ENCODE measurements at regions not wholly inside any gene's neighbourhood (a gene's known extent, or its start where the extent isn't known, plus 50 kb on each side); places are given as distances from the start of the nearest gene placed in this dataset.

DNA sequence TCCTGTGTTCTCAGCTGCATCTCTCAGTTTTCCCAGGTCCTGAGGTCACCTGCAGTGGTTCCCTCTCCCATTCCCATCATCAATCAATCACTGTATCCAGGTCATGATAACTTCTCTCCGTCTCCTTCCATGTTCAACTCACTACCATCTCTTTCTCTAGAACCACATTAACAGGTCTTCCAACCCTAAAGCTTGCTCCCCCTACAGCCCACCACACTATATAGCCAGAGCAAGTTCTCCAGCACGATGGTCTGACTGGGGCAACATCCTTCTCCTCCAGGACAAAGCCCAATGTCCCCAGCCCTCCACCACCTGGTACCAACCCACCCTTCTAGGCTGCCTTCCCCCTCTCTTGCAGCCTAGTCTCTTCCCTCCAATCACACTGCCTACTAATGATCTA, 241.6 kb downstream of the CDK5RAP2 start:
- TF ChIP-seq, protein P1, sequence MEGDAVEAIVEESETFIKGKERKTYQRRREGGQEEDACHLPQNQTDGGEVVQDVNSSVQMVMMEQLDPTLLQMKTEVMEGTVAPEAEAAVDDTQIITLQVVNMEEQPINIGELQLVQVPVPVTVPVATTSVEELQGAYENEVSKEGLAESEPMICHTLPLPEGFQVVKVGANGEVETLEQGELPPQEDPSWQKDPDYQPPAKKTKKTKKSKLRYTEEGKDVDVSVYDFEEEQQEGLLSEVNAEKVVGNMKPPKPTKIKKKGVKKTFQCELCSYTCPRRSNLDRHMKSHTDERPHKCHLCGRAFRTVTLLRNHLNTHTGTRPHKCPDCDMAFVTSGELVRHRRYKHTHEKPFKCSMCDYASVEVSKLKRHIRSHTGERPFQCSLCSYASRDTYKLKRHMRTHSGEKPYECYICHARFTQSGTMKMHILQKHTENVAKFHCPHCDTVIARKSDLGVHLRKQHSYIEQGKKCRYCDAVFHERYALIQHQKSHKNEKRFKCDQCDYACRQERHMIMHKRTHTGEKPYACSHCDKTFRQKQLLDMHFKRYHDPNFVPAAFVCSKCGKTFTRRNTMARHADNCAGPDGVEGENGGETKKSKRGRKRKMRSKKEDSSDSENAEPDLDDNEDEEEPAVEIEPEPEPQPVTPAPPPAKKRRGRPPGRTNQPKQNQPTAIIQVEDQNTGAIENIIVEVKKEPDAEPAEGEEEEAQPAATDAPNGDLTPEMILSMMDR (IDR thresholded peaks at IDR 0.05; ENCODE audit: unreplicated experiment), result no peak
- intact Hi-C loops (cut with micrococcal nuclease), result loop anchor here (10.0 kb wide), 1 partner anchor 76 kb away; no protein-coding TSS in a partner anchor
- no TSS peak for BruUV-seq (replicated peaks)
- no peaks in the 10 kb centered on the region for H3K9me3 Mint-ChIP-seq (ENCODE audit: unreplicated experiment)
- H3K4me3 Mint-ChIP-seq (ENCODE audit: unreplicated experiment), result no peak overlapping the region
- no peak for DNase-seq (ENCODE audit: unreplicated experiment)
- ChIA-PET CTCF (interaction anchor here (0.7 kb wide), 1 partner anchor 370 kb away, joined by 3 read pairs; no protein-coding TSS in a partner anchor), POLR2A (no interaction called here)
- no peaks in the 10 kb centered on the region for H3K27me3 Mint-ChIP-seq (ENCODE audit: insufficient read depth, unreplicated experiment)
- H3K4me1 Mint-ChIP-seq (ENCODE audit: insufficient read depth, unreplicated experiment), result peaks cover 7% of the 10 kb centered on the region
- no peaks in the 10 kb centered on the region for H3K36me3 Mint-ChIP-seq (ENCODE audit: insufficient read depth, unreplicated experiment)
- H3K27ac Mint-ChIP-seq (ENCODE audit: low read depth, unreplicated experiment), result no peak overlapping the region

DNA sequence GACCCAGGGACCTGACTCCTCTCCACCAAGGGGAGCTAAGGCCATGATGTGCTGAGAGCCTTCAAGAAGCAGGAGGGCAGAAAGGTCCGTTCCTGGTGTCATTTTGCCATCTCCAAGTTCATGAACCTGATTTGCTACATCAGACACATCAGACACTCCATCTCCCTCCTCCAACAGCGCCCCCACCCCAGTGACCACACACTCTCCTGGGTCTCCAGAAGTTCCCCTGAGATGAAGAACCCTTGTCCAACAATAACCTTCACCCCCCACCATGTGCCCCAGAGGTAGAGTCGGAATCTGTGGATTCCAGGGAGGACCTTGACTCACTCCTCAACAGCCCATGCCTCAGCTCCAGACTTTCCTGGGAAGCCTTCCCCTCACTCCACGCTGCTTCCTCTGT, 242.8 kb downstream of the CDK5RAP2 start:
- no peak for DNase-seq (ENCODE audit: unreplicated experiment)
- TF ChIP-seq, protein P1 (IDR thresholded peaks at IDR 0.05; ENCODE audit: unreplicated experiment), result no peak
- no TSS peak for BruUV-seq (replicated peaks)
- Mint-ChIP-seq H3K9me3 (ENCODE audit: unreplicated experiment) (no peaks in the 10 kb centered on the region), H3K27me3 (ENCODE audit: insufficient read depth, unreplicated experiment) (no peaks in the 10 kb centered on the region), H3K4me3 (ENCODE audit: unreplicated experiment) (no peak overlapping the region), H3K36me3 (ENCODE audit: insufficient read depth, unreplicated experiment) (no peaks in the 10 kb centered on the region), H3K4me1 (ENCODE audit: insufficient read depth, unreplicated experiment) (peaks cover 7% of the 10 kb centered on the region), H3K27ac (ENCODE audit: low read depth, unreplicated experiment) (no peak overlapping the region)
- intact Hi-C loops (cut with micrococcal nuclease), result loop anchor here (10.0 kb wide), 1 partner anchor 78 kb away; no protein-coding TSS in a partner anchor
- ChIA-PET CTCF (interaction anchor here (0.6 to 1.2 kb wide), 2 partner anchors 15 to 179 kb away, joined by 3 read pairs; no protein-coding TSS in a partner anchor), POLR2A (no interaction called here)

DNA sequence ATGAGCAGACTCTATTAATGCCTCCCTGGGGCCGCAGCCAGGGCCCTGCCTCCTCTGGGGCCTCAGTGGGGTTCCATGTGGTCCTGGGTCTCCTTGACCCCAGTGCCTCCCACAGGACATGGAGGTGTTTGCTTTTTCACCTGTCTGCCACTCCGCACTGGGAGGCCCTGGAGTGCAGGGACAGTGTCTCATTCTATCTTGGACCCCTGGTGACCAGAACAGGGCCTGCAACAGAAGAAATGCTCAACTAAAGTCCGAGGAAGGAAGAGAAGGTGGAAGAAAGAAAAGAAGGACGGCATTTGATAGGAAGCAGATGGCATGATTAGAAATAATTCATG, 243.2 kb downstream of the CDK5RAP2 start:
- ChIA-PET POLR2A (no interaction called here), CTCF (interaction anchor here (1.2 kb wide), 1 partner anchor 15 kb away, joined by 3 read pairs; no protein-coding TSS in a partner anchor)
- no peaks in the 10 kb centered on the region for H3K27me3 Mint-ChIP-seq (ENCODE audit: insufficient read depth, unreplicated experiment)
- no peak overlapping the region for H3K4me3 Mint-ChIP-seq (ENCODE audit: unreplicated experiment)
- no peak overlapping the region for H3K27ac Mint-ChIP-seq (ENCODE audit: low read depth, unreplicated experiment)
- no peaks in the 10 kb centered on the region for H3K36me3 Mint-ChIP-seq (ENCODE audit: insufficient read depth, unreplicated experiment)
- no peaks in the 10 kb centered on the region for H3K9me3 Mint-ChIP-seq (ENCODE audit: unreplicated experiment)
- intact Hi-C loops (cut with micrococcal nuclease), result loop anchor here (10.0 kb wide), 1 partner anchor 78 kb away; no protein-coding TSS in a partner anchor
- BruUV-seq (replicated peaks), result no TSS peak
- TF ChIP-seq, protein P1 (IDR thresholded peaks at IDR 0.05; ENCODE audit: unreplicated experiment), result no peak
- DNase-seq (ENCODE audit: unreplicated experiment), result no peak
- H3K4me1 Mint-ChIP-seq (ENCODE audit: insufficient read depth, unreplicated experiment), result peaks cover 7% of the 10 kb centered on the region

DNA sequence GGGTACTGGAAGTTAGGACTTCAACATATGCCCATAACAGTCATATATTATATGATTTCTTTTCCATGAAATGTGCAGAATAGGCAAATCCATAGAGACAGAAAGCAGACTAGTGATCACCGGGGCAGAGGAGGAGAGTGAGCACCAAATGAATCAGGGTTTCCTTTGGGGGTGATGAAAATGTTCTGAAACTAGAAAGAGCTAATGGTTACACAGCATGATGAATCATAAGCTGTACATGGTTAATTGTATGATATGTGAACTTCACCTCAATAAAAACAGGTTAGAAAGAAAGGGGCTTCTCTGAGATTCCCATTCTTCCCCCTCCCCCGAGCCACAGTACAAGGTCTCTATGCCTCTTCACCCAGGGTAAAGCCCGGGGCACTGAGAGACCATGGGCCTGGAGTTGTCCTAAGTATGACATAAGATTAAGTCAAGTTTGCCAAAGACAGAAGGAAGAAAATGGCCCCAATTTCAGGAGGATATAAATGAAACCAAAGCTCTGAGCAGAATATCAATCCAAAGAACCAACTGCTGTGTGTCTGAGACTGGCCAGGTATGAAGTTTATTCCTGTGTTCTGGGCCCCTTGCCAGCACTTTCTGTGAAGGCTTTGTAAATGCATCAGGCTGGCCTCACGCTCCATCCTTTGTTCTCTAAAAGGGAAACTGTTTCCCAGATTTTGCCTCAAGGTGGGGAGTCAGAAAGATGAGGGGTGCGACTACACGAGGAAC, 243.8 kb downstream of the CDK5RAP2 start:
- DNase-seq (ENCODE audit: unreplicated experiment), result peak; percentile 35
- BruUV-seq (replicated peaks), result no TSS peak
- H3K36me3 Mint-ChIP-seq (ENCODE audit: insufficient read depth, unreplicated experiment), result no peaks in the 10 kb centered on the region
- no peaks in the 10 kb centered on the region for H3K27me3 Mint-ChIP-seq (ENCODE audit: insufficient read depth, unreplicated experiment)
- ChIA-PET CTCF (interaction anchor here (1.2 kb wide), 1 partner anchor 15 kb away, joined by 3 read pairs; no protein-coding TSS in a partner anchor), POLR2A (interaction anchor here (0.6 kb wide), 1 partner anchor 14 kb away, joined by 3 read pairs; no protein-coding TSS in a partner anchor)
- intact Hi-C loops (cut with micrococcal nuclease), result loop anchor here (10.0 kb wide), 1 partner anchor 79 kb away; no protein-coding TSS in a partner anchor
- no peak overlapping the region for H3K4me3 Mint-ChIP-seq (ENCODE audit: unreplicated experiment)
- no peak overlapping the region for H3K27ac Mint-ChIP-seq (ENCODE audit: low read depth, unreplicated experiment)
- H3K9me3 Mint-ChIP-seq (ENCODE audit: unreplicated experiment), result no peaks in the 10 kb centered on the region
- H3K4me1 Mint-ChIP-seq (ENCODE audit: insufficient read depth, unreplicated experiment), result peaks cover 7% of the 10 kb centered on the region
- TF ChIP-seq, protein P1 (IDR thresholded peaks at IDR 0.05; ENCODE audit: unreplicated experiment), result no peak

Data from MCF 10A (cell line).